HCT116 (cell line): ENCODE measurements at regions not wholly inside any gene's neighbourhood (a gene's known extent, or its start where the extent isn't known, plus 50 kb on each side); places are given as distances from the start of the nearest gene placed in this dataset.
"Not testable (repeated sequence)": the region's sequence is repeated elsewhere in the genome, so short reads cannot be mapped to it uniquely, and the experiment has no call there.

ENCODE experiments used
- EZH2 ChIP-seq: fragments of 200-600 bp; sonication (generic); IDR thresholded peaks from 2 replicates; pipeline ENCODE4 v1.6.1; 2017; ENCODE audit warnings: antibody characterized with exemption, mixed run types
- POLR2A ChIP-seq: IDR thresholded peaks from 2 replicates; pipeline ENCODE4 v1.7.0; 2011; ENCODE audit warnings: borderline replicate concordance; ENCODE audit not compliant: insufficient read depth, insufficient read length; ENCODE audit errors: extremely low read depth
- RAD21 ChIP-seq: IDR thresholded peaks from 2 replicates; pipeline ENCODE4 v1.6.1; 2012; ENCODE audit warnings: low read depth, mild to moderate bottlenecking
- YY1 ChIP-seq: IDR thresholded peaks from 2 replicates; pipeline ENCODE4 v1.6.1; 2011; ENCODE audit warnings: low read length, low read depth, moderate library complexity, mild to moderate bottlenecking; ENCODE audit not compliant: insufficient replicate concordance; ENCODE audit errors: extremely low read depth
- TF ChIP-seq, protein P1 (sequence below), 3 experiments: fragments of 200-600 bp in 1 of 3; sonication (generic) in 1 of 3; IDR thresholded peaks in 2 of 3; conservative IDR thresholded peaks in 1 of 3; 2 replicates each; pipeline ENCODE4 v1.5.1; 2012 to 2017; ENCODE audit warnings: low read depth in 2 of 3, low read length in 2 of 3, antibody characterized with exemption in 1 of 3, borderline replicate concordance in 1 of 3, control low read depth in 1 of 3, mild to moderate bottlenecking in 1 of 3, mixed read lengths in 1 of 3, mixed run types in 1 of 3, moderate library complexity in 1 of 3; ENCODE audit not compliant: insufficient read depth in 1 of 3

DNA sequence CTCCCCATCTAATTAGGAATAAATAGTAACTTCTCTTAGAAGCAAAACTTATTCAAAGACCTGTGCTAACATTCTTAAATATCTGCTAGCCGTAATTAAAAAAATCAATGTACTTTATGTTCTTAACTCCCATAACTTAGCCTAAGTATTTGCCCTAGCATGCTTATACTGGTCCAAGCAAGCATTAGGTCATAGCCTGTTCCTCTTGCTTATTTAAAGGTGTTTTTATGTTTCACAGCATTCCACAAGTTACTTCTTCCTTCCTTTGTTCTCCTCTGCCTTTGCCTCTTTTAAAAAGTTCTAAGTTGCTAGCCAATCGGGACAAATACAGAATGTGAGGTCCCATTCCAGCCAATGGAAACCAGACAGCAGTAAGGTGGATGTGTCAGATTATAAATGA, 395.4 kb upstream of the NR3C2 start:
- TF ChIP-seq, protein P1, sequence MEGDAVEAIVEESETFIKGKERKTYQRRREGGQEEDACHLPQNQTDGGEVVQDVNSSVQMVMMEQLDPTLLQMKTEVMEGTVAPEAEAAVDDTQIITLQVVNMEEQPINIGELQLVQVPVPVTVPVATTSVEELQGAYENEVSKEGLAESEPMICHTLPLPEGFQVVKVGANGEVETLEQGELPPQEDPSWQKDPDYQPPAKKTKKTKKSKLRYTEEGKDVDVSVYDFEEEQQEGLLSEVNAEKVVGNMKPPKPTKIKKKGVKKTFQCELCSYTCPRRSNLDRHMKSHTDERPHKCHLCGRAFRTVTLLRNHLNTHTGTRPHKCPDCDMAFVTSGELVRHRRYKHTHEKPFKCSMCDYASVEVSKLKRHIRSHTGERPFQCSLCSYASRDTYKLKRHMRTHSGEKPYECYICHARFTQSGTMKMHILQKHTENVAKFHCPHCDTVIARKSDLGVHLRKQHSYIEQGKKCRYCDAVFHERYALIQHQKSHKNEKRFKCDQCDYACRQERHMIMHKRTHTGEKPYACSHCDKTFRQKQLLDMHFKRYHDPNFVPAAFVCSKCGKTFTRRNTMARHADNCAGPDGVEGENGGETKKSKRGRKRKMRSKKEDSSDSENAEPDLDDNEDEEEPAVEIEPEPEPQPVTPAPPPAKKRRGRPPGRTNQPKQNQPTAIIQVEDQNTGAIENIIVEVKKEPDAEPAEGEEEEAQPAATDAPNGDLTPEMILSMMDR (IDR thresholded peaks at IDR 0.05 in 2 of 3, conservative IDR thresholded peaks at IDR 0.05 in 1 of 3; ENCODE audit: borderline replicate concordance in 1 of 3, insufficient read depth in 1 of 3, low read depth in 2 of 3, low read length in 2 of 3): not testable (repeated sequence)
- TF ChIP-seq POLR2A, YY1, EZH2, RAD21: not testable (repeated sequence)
